Upper lobe of right lung (tissue), 1 donor: ENCODE measurements at regions not wholly inside any gene's neighbourhood (a gene's known extent, or its start where the extent isn't known, plus 50 kb on each side); places are given as distances from the start of the nearest gene placed in this dataset.

Experiments
- ATAC-seq: fragments of 200-7000 bp; cut with Tn5 transposase; one replicate; pipeline ENCODE4 v1.9.1; 2020; ENCODE audit warnings: mild to moderate bottlenecking, moderate library complexity
- DNase-seq: peaks from one replicate; pipeline ENCODE4 v3.0.0-alpha.2; 2020
- H3K27ac ChIP-seq: fragments of 200-600 bp; one replicate; pipeline ENCODE4 v1.8.0; 2022
- H3K27me3 ChIP-seq: fragments of 200-600 bp; one replicate; pipeline ENCODE4 v1.8.0; 2022; ENCODE audit warnings: mild to moderate bottlenecking
- H3K36me3 ChIP-seq: fragments of 200-600 bp; one replicate; pipeline ENCODE4 v1.8.0; 2022
- H3K4me1 ChIP-seq: fragments of 200-600 bp; one replicate; pipeline ENCODE4 v1.8.0; 2022
- H3K4me3 ChIP-seq: fragments of 200-600 bp; one replicate; pipeline ENCODE4 v1.8.0; 2022; ENCODE audit warnings: mild to moderate bottlenecking
- H3K9me3 ChIP-seq: fragments of 200-600 bp; one replicate; pipeline ENCODE4 v1.8.0; 2022
- CTCF ChIP-seq: fragments of 200-600 bp; IDR thresholded peaks from one replicate; pipeline ENCODE4 v1.8.0; 2022; ENCODE audit warnings: antibody characterized with exemption
- intact Hi-C: fragments of 100-400 bp; cut with DNase I; formaldehyde crosslinking; loops from one replicate; pipeline ENCODE4 v1.11.0; 2022
- donor health status: DM: no; HTN: yes; CAD: no; lungs with severe emphysema.

GRCh38 chr10:33066558-33067236, 108.7 kb upstream of the ITGB1 start:
- ATAC-seq (no peak), DNase-seq (no peak)
- TF ChIP-seq CTCF, result no peak
- intact Hi-C loops, result no loop called here
- no peaks in the 10 kb centered on the region for H3K4me1 ChIP-seq
- no peak overlapping the region for H3K27ac ChIP-seq
- no peak overlapping the region for H3K4me3 ChIP-seq
- H3K36me3 ChIP-seq, result no peaks in the 10 kb centered on the region
- no peaks in the 10 kb centered on the region for H3K27me3 ChIP-seq
- no peaks in the 10 kb centered on the region for H3K9me3 ChIP-seq

- Histone ChIP-seq H3K4me1 (no peaks in the 10 kb centered on the region), H3K9me3 (no peaks in the 10 kb centered on the region), H3K4me3 (no peak overlapping the region), H3K27me3 (no peaks in the 10 kb centered on the region), H3K36me3 (no peaks in the 10 kb centered on the region), H3K27ac (no peak overlapping the region)
- DNase-seq (no peak), ATAC-seq (no peak)
- intact Hi-C loops, result no loop called here
- TF ChIP-seq CTCF, result no peak
Measured at GRCh38 chr10:33065111-33065510, 107.1 kb upstream of the ITGB1 start.

- no peak for TF ChIP-seq CTCF
- ATAC-seq (no peak), DNase-seq (no peak)
- intact Hi-C loops, result no loop called here
- H3K4me3 ChIP-seq, result no peak overlapping the region
- no peaks in the 10 kb centered on the region for H3K4me1 ChIP-seq
- H3K9me3 ChIP-seq, result no peaks in the 10 kb centered on the region
- H3K27me3 ChIP-seq, result no peaks in the 10 kb centered on the region
- H3K27ac ChIP-seq, result no peak overlapping the region
- no peaks in the 10 kb centered on the region for H3K36me3 ChIP-seq
Measured at GRCh38 chr10:33064706-33065105, 106.7 kb upstream of the ITGB1 start.

- H3K4me3 ChIP-seq, result no peak overlapping the region
- H3K27me3 ChIP-seq, result no peaks in the 10 kb centered on the region
- no peaks in the 10 kb centered on the region for H3K36me3 ChIP-seq
- H3K4me1 ChIP-seq, result no peaks in the 10 kb centered on the region
- DNase-seq, result no peak
- ATAC-seq, result no peak
- intact Hi-C loops, result no loop called here
- H3K27ac ChIP-seq, result no peak overlapping the region
- no peaks in the 10 kb centered on the region for H3K9me3 ChIP-seq
- TF ChIP-seq CTCF, result no peak
Measured at GRCh38 chr10:33057620-33058019, 99.6 kb upstream of the ITGB1 start.

GRCh38 chr10:33056828-33057596, 99.0 kb upstream of the ITGB1 start:
- no peaks in the 10 kb centered on the region for H3K4me1 ChIP-seq
- no peak for TF ChIP-seq CTCF
- no peak overlapping the region for H3K27ac ChIP-seq
- DNase-seq, result no peak
- H3K36me3 ChIP-seq, result no peaks in the 10 kb centered on the region
- no peaks in the 10 kb centered on the region for H3K27me3 ChIP-seq
- intact Hi-C loops, result no loop called here
- H3K9me3 ChIP-seq, result no peaks in the 10 kb centered on the region
- no peak overlapping the region for H3K4me3 ChIP-seq
- no peak for ATAC-seq
